ENCODE measurements at regions not wholly inside any gene's neighbourhood (a gene's known extent, or its start where the extent isn't known, plus 50 kb on each side); places are given as distances from the start of the nearest gene placed in this dataset.

DNA sequence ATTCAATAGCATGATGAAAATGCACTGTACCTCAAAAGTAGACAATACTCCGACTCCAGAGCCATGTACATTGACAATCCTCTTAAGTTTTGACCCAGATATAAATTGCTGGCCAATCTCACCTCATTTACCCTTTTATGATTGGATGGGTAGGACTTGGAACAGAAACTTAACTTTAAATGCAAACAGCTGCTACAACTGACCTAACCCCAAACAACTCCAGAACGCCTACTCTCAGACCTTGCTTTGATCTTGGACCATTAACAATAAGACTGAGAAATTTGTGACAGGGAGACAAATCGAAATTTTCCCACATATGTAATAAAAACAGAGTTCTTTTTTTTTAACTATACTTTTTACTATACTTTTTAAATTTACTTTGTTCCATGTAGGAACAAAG is 200.5 kb upstream of the MCHR2 start:
- intact Hi-C loops (cut with DNase I): no loop called here
- DNase-seq (ENCODE audit: low spot score): no peak

GRCh38 chr6:100188754-100189153 is 194.7 kb upstream of the MCHR2 start:
- intact Hi-C loops (cut with DNase I): no loop called here
- no peak for DNase-seq (ENCODE audit: low spot score)

- intact Hi-C loops (cut with DNase I): no loop called here
- DNase-seq (ENCODE audit: low spot score): no peak
These were observed 192.5 kb upstream of the MCHR2 start for GRCh38 chr6:100186552-100186951.

- intact Hi-C loops (cut with DNase I): no loop called here
- no peak for DNase-seq (ENCODE audit: low spot score)
These were observed 191.6 kb upstream of the MCHR2 start for GRCh38 chr6:100185615-100186014.

DNA sequence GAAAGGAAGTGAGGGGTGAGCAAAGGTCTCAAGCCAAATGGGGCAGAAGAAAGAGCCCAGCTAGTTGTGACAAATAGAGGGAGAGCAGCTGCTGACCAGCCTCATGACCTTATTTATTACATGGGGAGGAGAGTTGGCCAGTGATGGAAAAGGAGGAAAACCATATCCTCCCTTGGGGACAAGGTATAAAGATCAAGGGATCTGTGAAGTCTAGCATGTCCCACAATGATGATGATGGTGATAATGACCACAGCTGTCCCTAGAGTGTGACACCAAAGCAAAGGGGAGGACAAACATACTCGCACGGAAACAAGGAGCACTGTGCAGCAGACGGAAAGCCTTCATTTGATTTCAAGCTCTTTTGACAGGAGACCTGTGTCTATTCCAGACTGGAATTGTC is 190.4 kb upstream of the MCHR2 start:
- intact Hi-C loops (cut with DNase I): no loop called here
- no peak for DNase-seq (ENCODE audit: low spot score)

GRCh38 chr6:100182313-100182712 is 188.3 kb upstream of the MCHR2 start:
- no peak for DNase-seq (ENCODE audit: low spot score)
- intact Hi-C loops (cut with DNase I): no loop called here

- DNase-seq (ENCODE audit: low spot score): no peak
- intact Hi-C loops (cut with DNase I): no loop called here
These were observed 187.3 kb upstream of the MCHR2 start for GRCh38 chr6:100181309-100181708.

- intact Hi-C loops (cut with DNase I): no loop called here
- DNase-seq (ENCODE audit: low spot score): no peak
These were observed 185.6 kb upstream of the MCHR2 start for GRCh38 chr6:100179576-100179975.

- no peak for DNase-seq (ENCODE audit: low spot score)
- intact Hi-C loops (cut with DNase I): no loop called here
These were observed 183.9 kb upstream of the MCHR2 start for GRCh38 chr6:100177956-100178355.

DNA sequence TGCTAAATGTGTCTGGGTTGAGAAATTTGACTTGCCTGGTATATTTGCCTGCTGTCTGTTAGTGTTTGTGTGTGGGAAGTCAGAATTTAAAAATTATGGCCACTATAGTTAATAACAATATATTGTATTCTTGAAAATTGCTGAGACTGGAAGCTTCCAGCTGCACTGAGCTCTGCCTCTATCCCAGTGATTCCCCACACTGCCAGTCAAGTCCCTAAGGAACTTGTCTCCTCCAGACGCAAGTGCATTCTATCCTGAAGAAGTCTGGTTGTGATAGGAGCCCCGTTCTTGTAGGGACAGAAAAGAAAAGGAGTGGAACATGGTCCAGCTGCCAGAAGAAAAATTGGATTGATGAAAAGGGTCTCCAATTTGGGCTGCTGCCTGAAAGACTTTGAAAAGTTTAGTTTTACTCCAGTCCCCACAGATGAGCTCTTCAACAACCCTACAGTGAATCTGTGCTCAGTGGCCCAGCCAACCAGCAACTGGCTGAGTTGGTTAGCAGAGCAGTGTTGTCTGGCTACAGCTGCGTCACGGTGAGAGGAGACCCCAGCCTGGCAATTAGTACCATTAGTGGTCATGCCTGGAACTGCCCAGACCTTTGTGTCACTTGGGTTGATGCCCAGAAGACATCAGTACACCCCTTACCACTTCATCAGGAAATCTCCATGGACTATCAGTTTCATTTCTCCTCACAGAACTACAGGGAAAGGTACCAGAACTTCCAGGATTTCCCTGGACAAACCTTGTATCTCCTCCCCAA is 183.1 kb upstream of the MCHR2 start:
- intact Hi-C loops (cut with DNase I): no loop called here
- no peak for DNase-seq (ENCODE audit: low spot score)

DNA sequence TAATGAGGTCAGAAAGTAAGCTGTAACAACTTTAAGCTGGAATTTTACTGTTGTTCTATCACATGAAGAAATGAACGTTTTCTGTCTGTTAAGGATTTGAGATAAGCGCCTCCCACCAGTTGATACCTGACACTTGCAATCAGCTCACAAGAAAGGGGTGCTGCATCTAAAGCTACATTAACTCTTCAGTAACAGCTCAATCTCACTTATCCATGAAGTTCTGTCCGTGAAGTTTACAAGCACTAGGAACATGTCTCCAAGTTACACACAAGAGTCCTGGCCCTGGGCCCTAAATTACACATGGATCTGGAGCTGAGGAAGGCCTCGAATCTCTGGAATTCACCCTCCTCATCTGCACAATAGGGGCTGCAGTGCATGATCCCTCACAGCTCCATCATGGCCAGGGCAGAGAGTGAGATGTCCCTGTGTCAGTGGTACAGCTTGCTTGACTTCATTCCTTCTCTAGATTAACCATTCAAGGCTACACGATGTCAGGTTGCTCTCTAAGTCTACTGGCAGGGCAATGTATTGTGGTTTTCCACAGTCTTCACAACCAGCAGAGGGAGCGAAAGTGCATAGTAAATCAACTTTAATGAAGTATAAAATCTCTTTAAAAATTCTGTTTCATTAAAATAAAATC is 182.4 kb upstream of the MCHR2 start:
- no peak for DNase-seq (ENCODE audit: low spot score)
- intact Hi-C loops (cut with DNase I): no loop called here

- DNase-seq (ENCODE audit: low spot score): no peak
- intact Hi-C loops (cut with DNase I): no loop called here
These were observed 181.8 kb upstream of the MCHR2 start for GRCh38 chr6:100175814-100176310.

DNA sequence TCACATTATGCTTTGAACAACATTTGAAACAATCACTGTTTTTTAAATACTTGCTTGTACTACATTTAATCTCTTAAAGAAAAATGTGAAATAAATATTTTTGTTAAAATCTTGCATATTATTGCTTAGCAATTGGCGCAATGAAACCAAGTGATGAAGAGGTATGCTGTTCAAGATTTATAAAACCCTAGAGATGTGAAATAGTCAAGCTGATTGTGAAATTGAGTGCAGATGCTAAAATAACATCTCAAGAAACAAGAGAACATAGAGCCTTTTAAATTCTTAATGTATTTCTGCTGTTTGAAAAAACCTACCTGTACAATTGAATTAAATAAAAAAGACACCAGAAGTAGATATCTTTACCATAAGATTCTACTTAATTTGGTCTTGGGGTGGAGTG is 179.2 kb upstream of the MCHR2 start:
- DNase-seq (ENCODE audit: low spot score): no peak
- intact Hi-C loops (cut with DNase I): no loop called here

- DNase-seq (ENCODE audit: low spot score): no peak
- intact Hi-C loops (cut with DNase I): no loop called here
These were observed 178.3 kb upstream of the MCHR2 start for GRCh38 chr6:100172322-100172713.

DNA sequence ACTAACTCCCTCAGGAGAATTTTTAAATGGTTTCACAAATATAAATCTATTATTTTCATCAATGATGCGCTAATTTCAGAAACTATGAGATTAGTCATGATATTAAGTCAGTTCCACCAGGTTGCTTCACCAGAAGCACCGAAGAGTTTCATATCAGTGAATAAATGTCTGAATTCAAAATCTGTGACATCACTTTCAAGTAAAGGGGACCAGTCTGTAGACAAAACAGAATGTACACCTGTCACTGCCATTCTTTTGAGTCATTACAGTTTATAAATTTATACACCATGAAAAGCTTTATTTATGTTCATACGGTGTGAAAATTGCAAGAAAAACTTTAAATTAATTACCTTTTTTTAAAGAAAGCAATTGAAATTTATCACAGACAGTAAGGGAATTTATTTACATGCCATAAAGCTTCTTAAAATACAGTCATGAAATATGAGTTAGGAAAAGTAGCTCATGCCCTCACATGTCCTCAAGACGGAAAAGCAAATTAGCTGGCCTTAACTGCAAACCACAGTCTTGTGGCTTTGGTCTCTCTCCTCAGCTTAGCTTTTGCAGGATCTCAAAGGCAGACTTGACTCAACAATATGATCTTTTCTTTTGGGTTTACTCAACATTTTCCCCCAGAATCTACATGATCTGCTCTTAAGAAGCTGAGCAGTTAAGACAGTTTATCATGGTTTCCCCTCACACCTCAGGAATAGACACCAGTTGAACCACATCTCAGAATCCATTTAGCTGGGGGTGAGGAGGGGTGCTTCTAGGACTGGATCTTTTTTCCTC is 177.7 kb upstream of the MCHR2 start:
- DNase-seq (ENCODE audit: low spot score): no peak
- intact Hi-C loops (cut with DNase I): no loop called here

- no peak for DNase-seq (ENCODE audit: low spot score)
- intact Hi-C loops (cut with DNase I): no loop called here
These were observed 174.1 kb upstream of the MCHR2 start for GRCh38 chr6:100168148-100168547.

GRCh38 chr6:100167585-100167984 is 173.6 kb upstream of the MCHR2 start:
- intact Hi-C loops (cut with DNase I): no loop called here
- DNase-seq (ENCODE audit: low spot score): no peak

DNA sequence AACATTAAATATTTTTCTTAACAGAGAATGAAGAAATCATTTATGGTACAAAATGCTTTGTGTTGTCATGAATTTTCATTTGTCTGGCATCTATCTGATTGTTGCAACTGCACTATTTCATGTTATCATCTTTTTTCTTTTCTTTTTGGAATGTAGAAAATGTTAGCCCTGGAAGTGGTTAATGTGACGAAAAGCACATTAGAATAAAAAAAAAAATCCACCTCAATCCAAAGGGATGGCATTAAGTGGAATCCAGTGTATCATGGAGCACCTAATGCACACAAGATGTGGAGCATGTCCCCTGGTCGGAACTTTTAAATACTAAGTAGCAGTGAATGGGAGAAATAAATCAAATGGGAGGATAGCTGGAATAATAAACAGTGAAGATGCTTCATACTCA is 172.9 kb upstream of the MCHR2 start:
- intact Hi-C loops (cut with DNase I): no loop called here

DNA sequence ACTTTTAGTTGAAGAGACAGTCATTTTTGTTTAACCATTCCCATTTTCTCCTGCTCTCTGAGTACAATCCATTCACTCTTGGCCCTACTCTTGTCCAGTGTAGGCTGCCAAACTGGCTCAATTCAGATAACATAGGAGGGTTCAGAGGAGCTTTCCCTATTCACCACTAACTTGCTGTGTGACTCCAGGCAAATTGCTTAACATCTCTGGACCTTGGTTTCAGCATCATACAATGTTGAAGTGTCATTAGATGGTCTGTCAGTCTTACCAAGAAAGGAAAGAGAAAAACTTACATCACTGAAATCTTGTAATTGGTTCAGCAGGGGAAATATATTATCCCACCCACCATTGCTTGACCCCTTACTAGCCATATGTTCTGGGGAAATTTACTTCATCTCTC is 171.4 kb upstream of the MCHR2 start:
- intact Hi-C loops (cut with DNase I): no loop called here
- no peak for DNase-seq (ENCODE audit: low spot score)

More for the DNA sequence above, 172.9 kb upstream of the MCHR2 start:
- no peak for DNase-seq (ENCODE audit: low spot score)

GRCh38 chr6:100163035-100163434 is 169.0 kb upstream of the MCHR2 start:
- DNase-seq (ENCODE audit: low spot score): no peak
- intact Hi-C loops (cut with DNase I): no loop called here

All from posterior vena cava (tissue), 2 donors.